ENCODE measurements at regions not wholly inside any gene's neighbourhood (a gene's known extent, or its start where the extent isn't known, plus 50 kb on each side); places are given as distances from the start of the nearest gene placed in this dataset.

- TF ChIP-seq CTCF (IDR thresholded peaks at IDR 0.05) (no peak), POLR2A (IDR thresholded peaks at IDR 0.05; ENCODE audit: low read depth) (no peak), EP300 (IDR thresholded peaks at IDR 0.05) (no peak), POLR2AphosphoS5 (IDR thresholded peaks at IDR 0.05) (no peak)
Measured at GRCh38 chr2:234723400-234723799, 226.5 kb upstream of the ARL4C start.

Data from esophagus muscularis mucosa (tissue), 4 donors.